Common myeloid progenitor, CD34-positive (primary cell): ENCODE measurements at regions not wholly inside any gene's neighbourhood (a gene's known extent, or its start where the extent isn't known, plus 50 kb on each side); places are given as distances from the start of the nearest gene placed in this dataset.

ENCODE experiments used
- CTCF ChIA-PET: fragments of 350-600 bp; sonication (Branson Sonifier 250); formaldehyde crosslinking; loops from one replicate; lab custom pipeline; 2021; ENCODE audit warnings: antibody characterized with exemption; lab: Charles Lee
- POLR2A ChIA-PET: fragments of 350-600 bp; sonication (Branson Sonifier 250); formaldehyde crosslinking; loops from one replicate; lab custom pipeline; 2021; ENCODE audit warnings: antibody characterized with exemption; lab: Charles Lee
- DNase-seq, 3 donors: peaks; one replicate each; pipeline versions ENCODE4 v3.0.0 to v3.0.0-alpha.2; 2013
- H3K27ac ChIP-seq, 2 experiments: 1 replicate in 1 of 2; 2 replicates in 1 of 2; pipeline ENCODE4 v1.7.0; 2013; ENCODE audit warnings: inconsistent platforms in 2 of 2, low read length in 2 of 2, mild to moderate bottlenecking in 2 of 2, low read depth in 1 of 2, moderate library complexity in 1 of 2; ENCODE audit not compliant: severe bottlenecking in 2 of 2, insufficient read depth in 1 of 2, poor library complexity in 1 of 2
- H3K27me3 ChIP-seq, 5 experiments: replicated peaks in 2 of 5; 1 replicate in 3 of 5; 2 replicates in 2 of 5; pipeline versions ENCODE4 v1.6.1 to v1.7.0; 2013; ENCODE audit warnings: low read length in 4 of 5, mild to moderate bottlenecking in 2 of 5, moderate library complexity in 2 of 5, inconsistent platforms in 1 of 5; ENCODE audit not compliant: insufficient read depth in 5 of 5, control insufficient read depth in 4 of 5
- H3K36me3 ChIP-seq, 4 experiments: 1 replicate in 2 of 4; 2 replicates in 2 of 4; pipeline versions ENCODE4 v1.6.1 to v1.7.0; 2013; ENCODE audit warnings: low read length in 3 of 4, control low read depth in 1 of 4, mild to moderate bottlenecking in 1 of 4; ENCODE audit not compliant: control insufficient read depth in 4 of 4, insufficient read depth in 4 of 4
- H3K4me1 ChIP-seq, 4 experiments: 1 replicate in 3 of 4; 2 replicates in 1 of 4; pipeline versions ENCODE4 v1.6.1 to v1.7.1; 2013; ENCODE audit warnings: low read length in 3 of 4, mild to moderate bottlenecking in 3 of 4, control low read depth in 1 of 4, inconsistent platforms in 1 of 4, moderate library complexity in 1 of 4; ENCODE audit not compliant: control insufficient read depth in 4 of 4, insufficient read depth in 4 of 4; ENCODE audit errors: control extremely low read depth in 1 of 4
- H3K4me3 ChIP-seq, 7 experiments: 1 replicate in 4 of 7; 2 replicates in 3 of 7; pipeline versions ENCODE4 v1.5.1 to v1.7.0; 2013; ENCODE audit warnings: mild to moderate bottlenecking in 7 of 7, low read length in 6 of 7, moderate library complexity in 6 of 7, inconsistent platforms in 2 of 7, low read depth in 2 of 7, control low read depth in 1 of 7; ENCODE audit not compliant: insufficient read depth in 4 of 7, control insufficient read depth in 1 of 7; ENCODE audit errors: extremely low read depth in 1 of 7
- H3K9me3 ChIP-seq, 5 experiments: 1 replicate in 4 of 5; 2 replicates in 1 of 5; pipeline versions ENCODE4 v1.6.1 to v1.7.1; 2013; ENCODE audit warnings: low read length in 4 of 5, mild to moderate bottlenecking in 2 of 5, inconsistent platforms in 1 of 5, low read depth in 1 of 5, moderate library complexity in 1 of 5; ENCODE audit not compliant: control insufficient read depth in 4 of 5, insufficient read depth in 2 of 5; ENCODE audit errors: control extremely low read depth in 1 of 5
- WGBS: methylation state at CpG from one replicate; pipeline ENCODE4 v1.1.5; 2013; ENCODE audit not compliant: insufficient coverage; 5-methylcytosine and 5-hydroxymethylcytosine counted together

DNA sequence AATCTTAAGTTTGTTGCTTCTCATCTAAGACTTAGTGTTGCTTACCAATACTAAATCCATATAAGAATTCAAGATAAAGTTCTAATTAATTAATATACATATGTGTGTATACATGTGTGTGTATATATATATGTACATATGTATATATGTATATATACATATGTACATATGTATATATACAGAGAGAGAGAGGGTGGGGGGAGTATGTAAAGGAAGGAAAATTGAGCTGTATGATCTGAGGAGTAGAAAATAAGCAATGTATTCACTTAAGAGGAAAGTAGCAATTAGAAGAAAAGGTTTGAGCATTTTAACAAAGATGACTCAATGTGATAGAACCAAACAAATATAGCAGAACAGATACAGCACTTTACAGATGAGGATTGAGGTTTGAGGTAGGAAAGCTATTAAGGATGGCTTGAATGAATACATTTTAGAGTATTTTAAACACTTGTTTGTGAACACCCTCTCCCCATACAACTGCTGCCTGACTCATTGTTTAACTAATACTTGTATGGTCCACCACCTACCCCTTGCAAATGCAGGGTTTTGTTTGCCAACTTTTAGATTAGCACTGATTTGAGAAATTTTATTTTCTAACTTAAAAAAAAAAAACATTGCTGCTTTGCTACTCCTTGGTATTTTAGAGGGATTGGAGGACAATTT lies 681.1 kb upstream of the CADM2 start:
- ChIA-PET CTCF (no interaction called here), POLR2A (no interaction called here)
- Histone ChIP-seq H3K27me3 (no peaks in the 10 kb centered on the region), H3K27ac (no peak overlapping the region), H3K4me1 (no peaks in the 10 kb centered on the region), H3K9me3 (no peaks in the 10 kb centered on the region), H3K4me3 (no peak overlapping the region), H3K36me3 (no peaks in the 10 kb centered on the region)
- no peak for DNase-seq

DNA sequence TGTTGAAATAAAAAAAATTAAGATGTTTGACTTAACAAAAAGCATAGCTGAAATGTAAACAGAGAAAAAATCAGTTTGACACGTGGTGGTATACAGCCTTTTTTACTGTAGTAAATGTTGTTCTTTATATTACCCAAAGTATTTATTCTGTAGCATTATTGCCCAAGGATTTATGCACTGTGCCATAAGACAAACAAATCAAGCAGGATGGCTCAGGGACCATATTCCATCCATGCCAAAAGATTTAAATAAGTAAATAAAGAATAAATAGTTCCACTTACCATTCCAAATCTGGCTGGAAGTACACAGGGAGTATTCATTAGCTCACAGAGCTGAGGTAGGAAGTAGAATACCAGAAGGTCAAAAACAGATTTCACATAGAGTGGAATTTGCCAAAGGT lies 666.7 kb upstream of the CADM2 start:
- whole genome bisulfite sequencing: no CpG with 5 or more reads among the region's 1 CpG
- no peak overlapping the region for H3K27ac ChIP-seq
- H3K9me3 ChIP-seq: no peaks in the 10 kb centered on the region
- DNase-seq: no peak
- H3K36me3 ChIP-seq: no peaks in the 10 kb centered on the region
- H3K27me3 ChIP-seq: no peaks in the 10 kb centered on the region
- no peaks in the 10 kb centered on the region for H3K4me1 ChIP-seq
- ChIA-PET POLR2A (no interaction called here), CTCF (no interaction called here)
- no peak overlapping the region for H3K4me3 ChIP-seq

DNA sequence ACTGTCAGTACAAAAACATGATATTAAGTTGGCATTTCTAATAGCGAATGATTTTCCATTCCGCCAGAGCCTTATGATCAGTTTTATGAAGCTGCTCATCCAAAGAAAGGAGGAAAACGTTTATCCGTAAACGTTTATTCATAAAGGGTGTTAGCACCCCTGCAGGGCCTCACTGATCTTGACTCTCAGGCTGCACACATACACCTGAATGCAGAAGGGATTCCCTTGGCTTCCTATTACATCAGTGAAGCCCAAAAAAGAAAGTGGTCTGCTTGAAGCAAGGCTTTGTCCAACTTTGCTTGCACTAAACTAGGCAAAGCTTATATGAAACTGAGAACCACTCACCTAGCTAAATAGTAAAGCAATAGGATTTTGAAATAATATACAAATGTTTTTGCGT lies 659.5 kb upstream of the CADM2 start:
- CTCF ChIA-PET: no interaction called here
- WGBS: 76% methylated on average over 5 of the region's 6 CpGs

DNA sequence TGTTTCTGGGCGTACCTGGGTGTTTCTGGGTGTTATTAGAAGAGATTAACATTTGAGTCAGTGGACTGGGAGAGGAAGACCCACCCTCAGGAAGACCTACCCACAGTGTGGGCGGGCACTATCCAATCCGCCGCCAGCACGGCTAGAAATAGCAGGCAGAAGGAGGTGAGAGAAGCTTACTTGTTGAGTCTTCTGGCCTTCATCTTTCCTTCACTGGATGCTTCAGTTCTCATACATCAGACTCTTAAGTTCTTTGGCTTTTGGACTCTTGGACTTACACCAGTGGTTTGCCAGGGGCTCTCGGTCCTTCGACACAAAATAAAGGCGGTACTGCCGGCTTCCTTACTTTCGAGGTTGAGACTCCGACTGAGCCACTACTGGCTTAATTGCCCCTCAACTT lies 654.6 kb upstream of the CADM2 start:
- Histone ChIP-seq H3K9me3 (no peaks in the 10 kb centered on the region), H3K4me1 (no peaks in the 10 kb centered on the region), H3K36me3 (no peaks in the 10 kb centered on the region), H3K27ac (no peak overlapping the region), H3K27me3 (no peaks in the 10 kb centered on the region), H3K4me3 (no peak overlapping the region)
- WGBS: 91% methylated on average over 11 of the region's 11 CpGs
- ChIA-PET POLR2A (no interaction called here), CTCF (no interaction called here)
- no peak for DNase-seq

More for the DNA sequence above, 659.5 kb upstream of the CADM2 start:
- no peaks in the 10 kb centered on the region for H3K4me1 ChIP-seq
- no peak for DNase-seq
- no peaks in the 10 kb centered on the region for H3K9me3 ChIP-seq
- no peak overlapping the region for H3K27ac ChIP-seq
- POLR2A ChIA-PET: no interaction called here
- H3K36me3 ChIP-seq: no peaks in the 10 kb centered on the region
- H3K27me3 ChIP-seq: no peaks in the 10 kb centered on the region
- no peak overlapping the region for H3K4me3 ChIP-seq

DNA sequence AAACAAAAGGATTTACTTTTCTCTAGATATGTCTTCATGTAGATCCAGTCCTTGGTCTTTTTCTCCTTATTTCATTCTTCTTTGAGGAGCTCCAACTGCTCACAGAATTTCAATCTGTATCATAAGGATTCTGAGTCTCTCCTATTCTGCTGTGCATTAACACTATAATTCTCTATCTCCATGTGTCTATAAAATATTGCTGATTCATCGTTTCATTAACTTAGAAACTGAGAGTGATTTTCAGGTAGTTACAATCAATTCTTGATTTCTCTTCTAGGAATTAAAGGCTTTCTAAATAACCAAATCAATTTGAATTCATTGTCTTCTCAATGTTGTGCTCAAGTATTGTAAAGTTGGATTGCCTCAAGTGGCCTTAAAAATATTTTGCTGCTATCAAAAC lies 651.5 kb upstream of the CADM2 start:
- Histone ChIP-seq H3K4me1 (no peaks in the 10 kb centered on the region), H3K27me3 (no peaks in the 10 kb centered on the region), H3K27ac (no peak overlapping the region), H3K9me3 (no peaks in the 10 kb centered on the region), H3K4me3 (no peak overlapping the region), H3K36me3 (no peaks in the 10 kb centered on the region)
- WGBS: no CpG with 5 or more reads among the region's 1 CpG
- DNase-seq: no peak
- POLR2A ChIA-PET: no interaction called here
- CTCF ChIA-PET: no interaction called here

DNA sequence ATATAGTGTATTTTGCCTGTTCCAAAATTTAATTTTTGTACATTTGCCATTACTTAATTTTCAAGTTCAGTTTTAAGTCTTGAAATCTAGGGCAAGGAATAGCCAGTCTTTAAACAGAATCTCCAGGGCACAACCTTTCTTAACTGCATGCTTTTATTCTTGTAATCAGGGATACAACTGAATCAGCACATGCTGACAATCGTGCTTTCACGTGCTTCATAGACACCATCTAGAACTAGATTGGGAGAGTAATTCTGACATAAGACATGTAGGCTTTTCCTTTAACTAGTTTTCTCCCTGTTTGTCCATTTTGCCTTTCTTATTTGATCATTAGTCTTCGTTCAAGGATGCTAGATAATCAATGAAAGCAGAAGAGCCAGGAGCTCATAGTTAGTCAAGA lies 650.4 kb upstream of the CADM2 start:
- 80% methylated on average over 3 of the region's 3 CpGs for WGBS
- CTCF ChIA-PET: no interaction called here
- H3K9me3 ChIP-seq: no peaks in the 10 kb centered on the region

DNA sequence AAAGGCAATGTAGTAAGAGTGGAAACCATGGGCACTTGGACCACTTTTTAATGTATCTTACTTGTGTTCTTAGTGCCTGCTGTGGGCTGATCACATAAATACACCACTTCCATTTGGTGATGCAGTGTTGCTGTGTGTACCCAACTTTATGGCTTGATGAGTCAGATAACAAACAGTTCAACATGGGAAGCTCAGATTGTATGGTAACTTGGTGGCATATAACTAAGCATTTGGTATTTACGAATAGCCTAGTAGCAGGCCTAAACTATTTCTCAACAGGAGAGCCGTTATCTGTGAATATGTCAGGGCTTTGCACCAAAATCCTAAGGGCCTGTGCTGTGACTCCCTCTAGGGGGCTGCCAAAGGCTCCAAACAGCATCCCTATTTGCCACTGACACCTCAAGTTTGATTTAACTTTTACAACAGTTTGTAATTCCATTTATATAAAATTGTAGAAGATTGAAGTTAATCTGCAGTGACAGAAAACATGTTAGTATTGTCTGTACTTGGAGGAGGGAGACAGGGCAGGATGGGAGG lies 640.4 kb upstream of the CADM2 start:
- no peaks in the 10 kb centered on the region for H3K27me3 ChIP-seq
- H3K9me3 ChIP-seq: no peaks in the 10 kb centered on the region
- no peak overlapping the region for H3K4me3 ChIP-seq
- POLR2A ChIA-PET: no interaction called here
- no peaks in the 10 kb centered on the region for H3K4me1 ChIP-seq
- H3K27ac ChIP-seq: no peak overlapping the region
- WGBS: 40% methylated on average over 2 of the region's 2 CpGs
- no peaks in the 10 kb centered on the region for H3K36me3 ChIP-seq
- CTCF ChIA-PET: no interaction called here
- DNase-seq: no peak

More for the DNA sequence above, 650.4 kb upstream of the CADM2 start:
- Histone ChIP-seq H3K4me3 (no peak overlapping the region), H3K27ac (no peak overlapping the region), H3K36me3 (no peaks in the 10 kb centered on the region), H3K4me1 (no peaks in the 10 kb centered on the region), H3K27me3 (no peaks in the 10 kb centered on the region)
- POLR2A ChIA-PET: no interaction called here
- no peak for DNase-seq
